NB4 (cell line): ENCODE measurements at regions not wholly inside any gene's neighbourhood (a gene's known extent, or its start where the extent isn't known, plus 50 kb on each side); places are given as distances from the start of the nearest gene placed in this dataset.

Source experiments
- DNase-seq: peaks from one replicate; pipeline ENCODE4 v3.0.0; 2010; ENCODE audit warnings: low read depth
- H3K4me3 ChIP-seq: one replicate; pipeline ENCODE4 v1.5.1; 2011; ENCODE audit warnings: mild to moderate bottlenecking, low read depth, low read length, moderate library complexity
- CTCF ChIP-seq: IDR thresholded peaks from one replicate; pipeline ENCODE4 v1.5.1; 2012; ENCODE audit warnings: low read depth, low read length
- MAX ChIP-seq: IDR thresholded peaks from 2 replicates; pipeline ENCODE4 v1.6.1; 2011; ENCODE audit warnings: low read depth, low read length
- MYC ChIP-seq: IDR thresholded peaks from 2 replicates; pipeline ENCODE4 v1.6.1; 2011; ENCODE audit warnings: low read depth, low read length
- POLR2A ChIP-seq: IDR thresholded peaks from 2 replicates; pipeline ENCODE4 v1.6.1; 2011; ENCODE audit warnings: mild to moderate bottlenecking; ENCODE audit not compliant: insufficient read length; ENCODE audit errors: extremely low read depth

- H3K4me3 ChIP-seq: no peak overlapping the region
- DNase-seq: no peak
- TF ChIP-seq MAX (no peak), CTCF (no peak), POLR2A (no peak), MYC (no peak)
Observed at GRCh38 chr16:59697761-59698160, 963.6 kb upstream of the GOT2 start.

- no peak overlapping the region for H3K4me3 ChIP-seq
- TF ChIP-seq MAX (no peak), MYC (no peak), POLR2A (no peak), CTCF (no peak)
- no peak for DNase-seq
Observed at GRCh38 chr16:59697236-59697635, 963.1 kb upstream of the GOT2 start.

GRCh38 chr16:59696495-59696894, 962.4 kb upstream of the GOT2 start:
- TF ChIP-seq MAX: no peak
- no peak for TF ChIP-seq CTCF
- TF ChIP-seq MYC: no peak
- no peak for TF ChIP-seq POLR2A
- no peak for DNase-seq
- H3K4me3 ChIP-seq: no peak overlapping the region

- TF ChIP-seq POLR2A: no peak
- no peak for TF ChIP-seq CTCF
- no peak for TF ChIP-seq MYC
- no peak for TF ChIP-seq MAX
- DNase-seq: no peak
- no peak overlapping the region for H3K4me3 ChIP-seq
Observed at GRCh38 chr16:59690216-59690615, 956.1 kb upstream of the GOT2 start.

GRCh38 chr16:59688006-59688405, 953.9 kb upstream of the GOT2 start:
- DNase-seq: no peak
- no peak overlapping the region for H3K4me3 ChIP-seq
- TF ChIP-seq MAX (no peak), CTCF (no peak), POLR2A (no peak), MYC (no peak)

- DNase-seq: no peak
- no peak overlapping the region for H3K4me3 ChIP-seq
- TF ChIP-seq MYC: no peak
- no peak for TF ChIP-seq POLR2A
- no peak for TF ChIP-seq MAX
- TF ChIP-seq CTCF: no peak
Observed at GRCh38 chr16:59686405-59686804, 952.3 kb upstream of the GOT2 start.
